Activated T-cell treated with anti-CD3 and anti-CD28 coated beads, Interleukin-2, amount 50 U/mL, for 48 hours (primary cell): ENCODE measurements at regions not wholly inside any gene's neighbourhood (a gene's known extent, or its start where the extent isn't known, plus 50 kb on each side); places are given as distances from the start of the nearest gene placed in this dataset.
"Not testable (repeated sequence)": the region's sequence is repeated elsewhere in the genome, so short reads cannot be mapped to it uniquely, and the experiment has no call there.

Source experiments
- DNase-seq, 2 experiments: peaks; one replicate each; pipeline ENCODE4 v3.0.0-alpha.2; 2020

DNA sequence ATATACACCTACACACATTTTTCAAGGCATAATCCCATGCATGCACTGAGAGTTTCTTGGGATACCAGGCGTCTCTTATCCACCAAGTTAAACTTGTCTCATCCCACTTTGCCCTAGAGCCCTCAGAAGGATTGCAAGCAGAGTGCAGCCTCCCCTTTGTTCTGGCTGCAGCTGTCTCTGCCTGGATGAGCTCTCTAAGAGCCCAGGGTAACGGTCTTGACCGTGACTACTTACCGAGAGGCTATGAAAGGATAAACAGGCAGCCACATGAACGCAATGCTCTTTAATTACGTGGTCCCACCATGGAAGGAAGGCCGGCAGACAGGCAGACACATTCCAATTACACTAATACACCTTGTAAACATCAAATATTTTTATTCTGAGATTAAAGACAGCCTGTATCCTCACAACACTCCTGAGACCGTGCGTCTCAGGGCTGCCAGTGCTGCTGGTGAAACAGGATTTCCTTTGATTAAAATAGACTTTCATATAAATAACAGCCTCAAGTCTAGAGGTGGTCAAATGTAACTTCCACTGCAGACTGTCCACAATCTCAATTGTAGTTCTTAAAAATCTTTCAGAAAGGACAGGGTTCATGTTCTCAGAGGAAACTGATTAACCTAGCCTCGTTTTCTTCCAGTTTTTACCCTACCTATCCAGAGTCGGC lies 210.0 kb upstream of the PRDM1 start:
- DNase-seq = no peak

DNA sequence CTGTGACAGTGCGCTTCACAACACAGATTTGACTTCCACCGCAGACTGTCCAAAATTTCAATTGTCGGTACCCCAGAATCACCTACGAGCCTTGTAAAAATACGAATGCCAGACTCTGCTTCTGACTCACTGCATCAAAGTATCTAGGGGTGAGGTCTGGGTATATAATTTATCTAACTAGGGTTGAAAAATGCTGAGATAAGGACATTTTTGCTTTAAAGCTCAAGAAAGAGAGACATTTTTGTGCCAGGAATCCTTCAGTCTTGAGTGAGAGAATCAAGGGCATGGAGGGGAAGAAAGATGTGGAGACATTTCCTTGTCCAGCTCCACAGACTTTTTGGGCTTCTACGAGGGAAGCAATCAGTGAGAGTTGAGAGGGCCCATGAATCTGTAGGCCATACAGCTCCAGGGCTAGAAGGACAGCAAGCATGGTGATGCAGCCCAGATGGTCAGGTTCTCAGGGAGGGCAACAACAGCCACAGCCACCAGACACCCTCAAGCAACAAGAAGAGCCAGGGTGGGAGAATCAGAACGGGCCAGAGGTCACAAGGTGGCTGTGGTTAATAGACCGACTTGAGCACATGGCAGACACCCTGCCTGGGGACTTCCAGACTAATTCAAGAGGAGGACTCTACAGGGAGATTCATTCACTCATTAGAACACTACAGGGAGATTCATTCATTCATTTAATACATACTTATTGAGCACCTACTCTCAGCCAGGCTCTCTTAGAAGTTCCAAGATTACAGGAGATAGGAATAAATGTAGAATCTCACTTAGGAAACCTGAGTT lies 211.1 kb upstream of the PRDM1 start:
- no peak for DNase-seq

DNA sequence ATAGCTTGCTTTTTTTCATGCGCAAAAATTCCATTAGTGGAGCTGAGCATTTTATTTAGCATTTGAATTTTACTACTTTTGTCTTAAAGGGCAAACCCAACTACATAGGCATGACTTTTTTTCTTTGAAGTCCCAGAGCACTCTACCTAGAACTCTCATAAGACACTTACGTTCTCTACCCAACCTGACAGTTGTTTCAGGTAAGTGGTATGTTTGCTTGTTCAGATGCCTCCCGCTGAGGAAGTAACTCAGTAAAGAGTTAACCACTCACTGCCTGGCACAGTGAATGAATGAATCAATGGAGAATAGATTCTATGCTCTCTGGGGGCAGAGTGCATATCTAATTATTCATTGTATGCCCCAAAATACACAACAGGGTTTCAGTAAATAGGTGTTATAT lies 212.3 kb upstream of the PRDM1 start:
- DNase-seq = no peak

DNA sequence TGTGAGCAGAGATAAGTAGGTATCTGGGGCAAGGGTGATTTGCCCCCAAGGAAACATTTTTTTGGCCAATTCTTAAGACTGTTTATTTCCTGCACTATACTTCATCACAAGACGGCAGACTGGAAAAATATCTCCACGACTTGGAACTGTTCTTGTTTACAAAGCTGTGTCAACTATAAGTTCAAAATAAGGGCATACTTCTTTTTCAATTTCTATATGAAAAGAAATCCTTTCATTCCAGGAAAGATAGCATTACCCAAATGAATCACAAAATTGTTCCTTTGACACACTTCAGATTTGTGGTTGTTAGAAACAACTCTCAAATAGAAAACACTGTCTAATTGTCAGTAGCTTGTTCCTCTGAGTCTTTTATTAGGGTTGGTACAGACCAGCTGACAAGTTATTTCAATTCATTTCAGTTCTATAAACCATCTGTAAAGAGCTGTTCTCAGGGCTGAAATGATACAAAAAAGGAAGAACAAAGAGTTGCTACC lies 212.9 kb upstream of the PRDM1 start:
- no peak for DNase-seq

DNA sequence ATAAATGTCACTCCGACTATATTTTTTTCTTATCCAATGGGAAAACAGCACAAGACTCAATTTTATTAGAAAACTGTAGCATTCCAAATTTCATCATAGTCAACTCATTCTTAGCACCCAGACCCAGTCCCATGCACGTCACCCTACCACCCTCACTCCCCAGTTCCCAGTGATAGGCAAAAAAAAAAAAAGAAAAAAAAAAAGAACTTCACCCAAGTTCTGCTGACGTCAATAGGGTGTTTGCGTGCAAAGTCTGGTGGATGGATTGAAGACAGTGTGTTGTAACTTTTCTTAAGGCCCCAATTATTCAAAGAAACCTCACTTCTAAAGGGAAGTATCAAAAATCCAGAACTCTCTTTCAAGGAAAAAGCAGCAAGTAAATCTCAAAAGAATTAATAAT lies 213.9 kb upstream of the PRDM1 start:
- no peak for DNase-seq

DNA sequence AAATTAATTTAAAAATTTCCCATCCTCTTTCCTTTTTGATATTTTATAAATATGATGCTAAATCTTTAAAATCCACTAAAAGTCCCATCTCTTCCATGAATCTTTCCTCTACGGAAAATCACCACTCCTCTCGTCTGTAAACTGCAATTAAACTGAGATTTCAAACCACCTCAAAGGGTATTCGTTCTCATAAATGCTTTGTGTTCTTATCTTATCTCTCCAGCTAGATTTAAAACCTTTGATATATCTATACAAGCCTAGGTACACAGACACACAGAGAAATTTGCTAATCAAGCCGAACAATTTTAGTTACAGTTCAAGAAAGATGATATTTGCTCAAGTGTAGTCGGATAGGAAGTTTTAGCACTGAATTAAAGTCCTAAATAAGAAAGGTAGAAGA lies 214.6 kb upstream of the PRDM1 start:
- no peak for DNase-seq

DNA sequence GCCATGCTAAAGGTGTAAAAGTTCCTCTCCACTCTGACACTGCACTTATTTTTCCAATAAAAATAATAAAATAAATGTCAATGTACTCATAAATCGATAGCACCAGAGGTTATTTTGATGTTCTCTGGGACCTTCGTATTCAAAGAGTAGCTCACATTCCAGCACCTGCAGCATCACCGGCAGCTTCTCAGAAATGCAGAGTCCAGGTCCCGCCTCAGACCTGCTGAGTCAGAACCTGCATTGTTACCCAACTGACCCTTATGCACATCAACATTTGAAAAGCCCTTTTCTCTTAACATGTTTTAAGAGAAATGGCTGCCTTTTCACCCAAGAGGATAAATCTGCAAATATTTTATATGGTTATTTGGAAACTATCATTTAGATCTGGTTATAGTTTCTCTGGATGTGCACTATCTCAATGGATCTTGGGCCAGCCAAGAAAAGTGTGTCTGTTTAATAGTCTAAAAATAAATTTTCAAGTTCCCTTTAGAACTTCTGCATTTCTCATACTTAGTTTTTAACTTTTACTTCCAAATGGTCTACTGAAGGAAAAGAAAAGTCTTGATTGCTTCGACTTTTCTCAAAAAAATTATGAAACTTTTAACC lies 216.2 kb upstream of the PRDM1 start:
- no peak for DNase-seq

DNA sequence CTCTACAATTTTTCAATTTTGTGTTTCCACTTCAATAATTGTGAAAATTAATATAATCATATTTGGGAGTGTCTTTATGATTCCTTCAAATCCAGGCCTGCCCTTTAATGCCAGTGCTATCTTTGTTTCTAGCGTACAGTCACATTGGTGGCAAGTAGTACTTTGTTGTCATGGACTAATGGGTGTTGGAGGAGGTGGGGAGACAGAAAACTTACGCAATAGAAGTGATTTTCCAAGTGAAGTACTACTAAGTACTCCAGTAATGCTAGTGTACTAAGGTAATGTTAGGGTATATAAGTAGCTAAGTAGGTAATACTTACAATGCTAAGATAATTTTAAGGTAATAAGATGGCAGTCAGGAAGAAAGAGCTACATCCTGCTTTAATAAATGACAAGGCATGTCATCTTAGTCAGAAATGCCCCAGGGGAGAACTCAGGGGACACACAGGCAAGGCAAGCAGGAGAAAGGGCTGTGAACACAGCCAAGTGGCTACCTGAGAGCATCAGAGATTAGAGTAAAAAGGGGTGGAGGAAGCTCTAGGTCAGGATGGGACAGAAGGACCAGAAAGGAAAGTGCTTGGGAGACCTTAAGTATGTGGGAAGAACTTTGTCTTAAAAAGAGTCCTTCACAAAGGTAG lies 217.2 kb upstream of the PRDM1 start:
- DNase-seq = no peak

DNA sequence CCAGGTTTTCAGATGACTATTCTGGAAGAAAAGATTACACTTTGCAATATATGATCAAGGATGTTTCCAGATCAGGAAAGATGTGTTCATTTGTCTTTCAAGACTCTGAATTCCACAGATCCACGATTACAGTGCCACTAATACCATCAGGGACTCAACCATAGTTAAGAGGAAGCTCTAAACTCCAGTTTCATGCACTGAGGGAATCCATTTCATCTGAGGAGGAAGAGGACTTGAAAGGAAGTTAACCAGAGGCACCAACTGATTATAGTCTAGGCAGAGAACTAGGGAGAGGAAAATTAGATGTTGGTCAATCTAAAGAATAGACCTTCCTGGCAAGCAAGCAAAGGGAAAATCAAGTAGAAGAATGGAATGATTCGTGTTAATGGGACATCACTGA lies 218.3 kb upstream of the PRDM1 start:
- no peak for DNase-seq

DNA sequence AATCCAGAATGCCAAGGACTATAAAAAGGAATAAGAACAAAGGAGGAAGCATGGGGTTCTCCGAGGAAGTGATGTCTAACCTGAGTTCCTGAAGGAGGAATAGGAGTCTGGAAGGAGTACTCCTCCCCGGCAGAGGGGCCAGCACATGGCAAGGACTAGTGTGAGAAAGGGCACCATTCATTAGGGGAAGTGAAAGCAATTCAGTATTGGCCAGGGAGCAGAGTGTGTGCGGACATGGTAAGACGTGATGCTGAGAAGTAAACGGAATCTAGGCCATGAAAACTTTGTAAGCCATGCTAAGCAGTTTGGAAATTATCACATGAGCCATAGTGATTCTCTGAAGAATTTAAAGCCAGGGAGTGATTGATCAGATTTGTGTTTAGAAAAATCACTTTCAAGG lies 218.9 kb upstream of the PRDM1 start:
- no peak for DNase-seq

DNA sequence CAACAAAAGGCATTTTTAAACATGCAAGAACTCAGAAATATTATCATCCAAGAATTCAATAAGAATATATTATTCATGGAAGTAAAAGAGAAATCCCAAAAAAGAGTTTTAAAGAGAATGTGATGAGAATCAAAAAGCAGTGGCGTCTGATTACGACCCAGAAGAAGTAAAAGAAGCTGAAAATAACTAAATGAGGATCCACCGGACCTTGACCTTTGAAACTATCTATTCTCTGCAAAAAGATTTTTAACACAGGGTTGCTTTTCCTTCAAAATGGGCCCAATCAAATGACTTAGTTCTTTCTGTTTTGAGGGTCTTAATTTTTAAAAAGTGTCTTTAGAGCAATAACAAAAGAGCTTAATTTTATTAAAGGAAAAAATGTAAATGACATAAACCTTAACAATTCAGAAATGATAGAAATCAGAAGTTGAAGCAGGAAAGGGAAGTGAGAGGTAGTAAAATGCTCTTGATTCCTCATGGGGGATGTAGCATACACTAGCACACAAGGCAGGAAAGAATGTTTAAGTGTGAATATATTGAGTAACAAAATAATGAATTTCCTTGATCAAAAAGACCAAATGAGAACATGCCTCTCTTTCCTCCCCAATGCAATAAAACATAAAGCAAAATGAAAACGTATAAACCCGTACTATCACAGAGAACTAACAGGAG lies 223.1 kb upstream of the PRDM1 start:
- no peak for DNase-seq

DNA sequence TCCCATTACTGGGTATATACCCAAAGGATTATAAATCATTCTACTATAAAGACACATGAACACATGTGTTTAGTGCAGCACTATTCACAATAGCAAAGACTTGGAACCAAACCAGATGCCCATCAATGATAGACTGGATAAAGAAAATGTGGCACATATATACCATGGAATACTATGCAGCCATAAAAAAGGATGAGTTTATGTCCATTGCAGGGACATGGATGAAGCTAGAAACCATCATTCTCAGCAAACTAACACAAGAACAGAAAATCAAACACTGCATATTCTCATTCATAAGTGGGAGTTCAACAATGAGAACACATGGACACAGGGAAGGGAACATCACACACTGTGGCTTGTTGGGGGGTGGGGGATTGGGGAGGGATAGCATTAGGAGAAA lies 225.2 kb upstream of the PRDM1 start:
- DNase-seq = not testable (repeated sequence)

DNA sequence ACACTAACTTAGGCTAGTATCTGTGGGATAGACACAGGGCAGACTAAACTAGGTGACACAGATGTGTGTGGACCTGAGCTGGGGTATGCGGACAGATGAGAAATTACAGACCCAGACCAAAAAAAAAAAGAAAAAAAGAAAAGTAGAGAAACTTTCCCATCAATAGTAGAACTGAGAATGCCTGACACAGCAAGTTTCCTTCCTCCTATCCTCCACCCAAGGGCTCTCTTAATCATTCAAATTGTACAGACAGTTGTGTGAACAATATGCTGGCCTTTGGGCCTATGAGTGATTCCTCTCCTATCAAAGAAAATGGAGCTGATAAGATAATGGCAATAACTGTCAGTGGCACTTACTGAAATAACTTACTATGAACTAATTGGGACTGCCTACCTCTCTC lies 226.7 kb upstream of the PRDM1 start:
- DNase-seq = no peak

DNA sequence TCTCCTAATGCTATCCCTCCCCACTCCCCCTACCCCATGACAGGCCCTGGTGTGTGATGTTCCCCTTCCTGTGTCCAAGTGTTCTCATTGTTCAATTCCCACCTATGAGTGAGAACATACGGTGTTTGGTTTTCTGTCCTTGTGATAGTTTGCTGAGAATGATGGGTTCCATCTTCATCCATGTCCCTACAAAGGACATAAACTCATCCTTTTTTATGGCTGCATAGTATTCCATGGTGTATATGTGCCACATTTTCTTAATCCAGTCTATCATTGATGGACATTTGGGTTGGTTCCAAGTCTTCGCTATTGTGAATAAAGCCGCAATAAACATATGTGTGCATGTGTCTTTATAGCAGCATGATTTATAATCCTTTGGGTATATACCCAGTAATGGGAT lies 227.5 kb upstream of the PRDM1 start:
- not testable (repeated sequence) for DNase-seq

DNA sequence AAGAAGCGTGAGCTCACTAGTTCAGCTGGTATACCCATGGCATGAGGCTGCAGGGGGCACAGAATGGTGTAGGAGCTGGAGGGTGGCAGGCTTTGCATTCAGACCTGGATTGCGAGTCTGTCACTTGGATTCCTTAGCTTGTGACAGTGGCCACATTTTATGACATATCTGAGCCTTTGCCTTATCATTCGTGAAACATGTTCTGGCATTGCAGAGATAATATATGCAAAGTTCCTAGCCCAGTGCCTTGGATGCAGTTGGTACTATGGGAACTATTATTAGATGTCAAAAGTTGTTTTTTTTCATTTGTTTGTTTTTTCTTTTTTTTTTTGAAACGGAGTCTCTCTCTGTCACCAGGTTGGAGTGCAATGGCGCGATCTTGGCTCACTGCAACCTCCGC lies 230.7 kb upstream of the PRDM1 start:
- DNase-seq = no peak

DNA sequence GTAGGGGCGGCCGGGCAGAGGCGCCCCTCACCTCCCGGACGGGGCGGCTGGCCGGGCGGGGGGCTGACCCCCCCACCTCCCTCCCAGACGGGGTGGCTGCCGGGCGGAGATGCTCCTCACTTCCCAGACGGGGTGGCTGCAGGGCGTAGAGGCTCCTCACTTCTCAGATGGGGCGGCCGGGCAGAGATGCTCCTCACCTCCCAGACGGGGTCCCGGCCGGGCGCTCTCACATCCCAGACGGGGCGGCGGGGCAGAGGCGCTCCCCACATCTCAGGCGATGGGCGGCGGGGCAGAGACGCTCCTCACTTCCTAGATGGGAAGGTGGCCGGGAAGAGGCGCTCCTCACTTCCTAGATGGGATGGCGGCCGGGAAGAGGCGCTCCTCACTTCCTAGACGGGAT lies 232.2 kb upstream of the PRDM1 start:
- DNase-seq = not testable (repeated sequence)

DNA sequence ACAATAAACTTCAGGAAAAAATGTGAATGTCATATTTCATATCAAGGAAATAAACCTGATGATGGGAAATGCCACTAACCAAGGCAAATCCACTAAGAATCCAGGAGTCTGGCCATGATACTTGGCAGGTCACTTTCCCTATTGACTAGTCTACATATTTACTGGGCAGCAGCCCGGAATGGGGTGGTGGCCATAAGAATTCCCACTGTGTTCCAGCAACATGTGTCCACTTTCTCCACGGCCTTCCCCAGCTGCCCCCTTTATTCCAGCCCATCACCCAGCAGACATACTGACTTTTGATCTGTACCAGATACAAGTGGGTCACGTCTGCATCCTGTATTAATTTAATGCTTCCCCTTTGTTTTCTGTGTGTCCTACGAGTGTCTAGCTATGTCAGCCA lies 234.5 kb upstream of the PRDM1 start:
- no peak for DNase-seq

DNA sequence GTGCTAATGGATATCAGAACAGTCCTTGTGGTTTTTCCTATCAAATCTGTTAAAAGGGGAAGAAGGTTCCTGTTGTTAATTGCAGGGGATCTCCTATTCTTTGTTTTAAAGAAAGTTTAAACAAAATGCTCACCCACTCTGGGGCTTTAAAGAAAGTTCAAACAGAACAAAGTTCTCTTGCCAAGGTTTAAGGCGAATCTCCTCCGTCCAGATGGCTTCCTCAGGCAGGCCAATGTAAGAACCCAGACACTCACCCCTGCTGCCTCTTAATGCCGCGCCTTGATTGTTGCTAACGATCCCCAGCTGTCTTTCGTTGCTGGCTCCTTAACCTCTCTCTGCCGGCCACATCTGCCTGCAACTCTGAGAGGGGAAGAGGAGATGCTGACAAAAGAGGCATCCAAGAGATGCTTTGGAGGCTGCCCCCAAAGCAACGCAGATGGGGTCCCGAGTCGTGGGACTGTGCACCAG lies 235.0 kb upstream of the PRDM1 start:
- no peak for DNase-seq

DNA sequence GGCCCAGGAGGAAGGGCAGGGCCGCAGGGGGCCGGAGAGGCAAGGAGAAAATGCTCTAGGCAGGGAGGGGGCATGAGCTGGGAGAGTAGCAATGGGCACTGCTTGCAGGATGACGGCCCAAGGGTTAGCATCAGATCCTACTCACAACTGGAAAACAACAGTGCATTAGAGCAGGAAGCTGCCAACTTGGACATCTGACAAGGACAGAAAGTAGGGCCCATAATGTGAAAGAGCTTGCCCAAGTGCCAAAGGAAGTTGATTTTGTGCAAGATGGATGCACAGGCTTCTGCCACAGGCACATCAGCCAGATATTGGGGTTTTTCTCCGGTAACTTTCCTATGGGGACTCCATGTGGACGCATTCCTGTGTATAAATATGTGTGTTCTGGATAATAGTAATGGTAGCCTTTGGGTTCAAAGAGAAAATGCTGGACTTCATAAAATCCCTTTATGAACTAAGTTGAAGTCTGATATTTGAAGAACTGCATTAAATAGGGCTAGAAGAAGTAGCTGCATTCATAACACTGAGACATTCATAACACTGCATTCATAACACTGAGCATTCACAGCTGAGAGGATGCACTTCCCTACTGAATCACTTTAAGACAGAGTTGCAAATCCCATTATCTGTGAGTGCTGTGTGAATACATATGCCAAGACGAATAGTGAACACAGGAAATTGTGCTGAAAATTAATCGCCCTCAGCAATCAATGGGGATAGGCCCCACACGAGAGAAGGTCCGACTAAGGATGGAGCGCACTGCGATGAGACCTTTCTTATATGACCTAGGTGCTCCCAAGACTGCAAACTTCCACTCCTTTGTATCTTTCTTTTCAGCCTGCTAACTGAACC lies 235.6 kb upstream of the PRDM1 start:
- DNase-seq = no peak

DNA sequence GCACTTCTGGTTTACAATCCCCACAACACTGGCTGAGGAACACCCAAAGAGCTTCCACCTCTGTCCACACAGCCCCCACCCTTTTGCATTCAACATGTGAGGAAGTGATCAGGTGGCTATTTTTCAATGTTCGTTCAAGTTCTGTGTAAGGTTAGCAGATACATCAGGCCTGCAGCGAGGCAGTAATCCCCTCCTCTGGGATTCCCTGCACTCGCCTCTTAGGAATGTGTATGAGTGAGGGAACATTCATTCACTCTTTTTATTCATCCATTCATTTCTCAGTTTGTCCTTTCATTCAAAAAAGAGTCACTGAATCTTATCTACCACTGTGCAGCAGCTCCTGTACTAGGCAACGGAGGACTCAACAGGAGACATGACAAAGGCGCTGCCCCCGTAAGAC lies 236.4 kb upstream of the PRDM1 start:
- no peak for DNase-seq

DNA sequence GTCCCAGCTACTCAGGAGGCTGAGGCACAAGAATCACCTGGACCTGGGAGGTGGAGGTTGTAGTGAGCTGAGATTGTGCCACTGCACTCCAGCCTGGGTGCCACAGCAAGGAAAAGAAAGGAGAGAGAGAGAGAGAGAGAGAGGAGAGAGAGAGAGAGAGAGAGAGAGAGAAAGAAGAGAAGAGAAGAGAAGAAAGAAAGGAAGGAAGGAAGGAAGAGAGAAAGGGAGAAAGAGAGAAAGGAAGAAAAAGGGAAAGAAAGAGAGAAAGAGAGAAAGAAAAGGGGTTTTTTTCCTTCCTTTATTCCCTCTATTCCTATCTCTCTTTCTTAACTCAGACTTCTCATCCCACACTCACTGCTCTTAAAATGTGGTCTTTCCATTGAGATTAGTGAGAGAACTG lies 238.7 kb upstream of the PRDM1 start:
- no peak for DNase-seq

DNA sequence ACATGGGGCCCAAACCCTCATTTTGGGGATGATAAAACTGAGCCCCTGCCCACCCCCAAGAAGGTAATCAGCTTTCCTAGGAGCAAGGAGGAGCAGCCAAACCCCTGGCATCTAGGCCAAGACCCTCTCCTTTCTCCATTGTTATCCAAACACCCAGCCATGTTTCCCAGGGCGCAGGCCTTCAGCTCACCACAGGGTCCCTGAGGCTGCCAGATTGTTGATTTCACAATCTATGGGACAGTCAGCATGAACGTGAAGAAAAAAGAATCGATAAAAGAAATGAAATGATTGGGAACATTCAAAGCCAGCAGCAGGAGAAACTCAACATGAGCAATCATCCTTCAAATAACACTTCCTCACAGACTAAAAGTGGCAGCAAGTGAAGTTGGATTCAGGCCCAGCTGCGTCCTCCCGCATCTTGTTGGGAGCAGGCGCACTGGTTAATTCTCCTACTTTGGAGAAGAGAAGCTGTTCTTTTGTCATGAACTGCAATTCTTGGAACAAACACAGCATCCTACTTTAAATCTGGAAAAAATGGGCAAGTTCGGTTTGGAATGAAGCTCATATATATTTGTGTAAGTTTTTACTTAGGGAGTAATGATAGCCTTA lies 241.8 kb upstream of the PRDM1 start:
- no peak for DNase-seq
